ENCODE measurements at regions not wholly inside any gene's neighbourhood (a gene's known extent, or its start where the extent isn't known, plus 50 kb on each side); places are given as distances from the start of the nearest gene placed in this dataset.

DNA sequence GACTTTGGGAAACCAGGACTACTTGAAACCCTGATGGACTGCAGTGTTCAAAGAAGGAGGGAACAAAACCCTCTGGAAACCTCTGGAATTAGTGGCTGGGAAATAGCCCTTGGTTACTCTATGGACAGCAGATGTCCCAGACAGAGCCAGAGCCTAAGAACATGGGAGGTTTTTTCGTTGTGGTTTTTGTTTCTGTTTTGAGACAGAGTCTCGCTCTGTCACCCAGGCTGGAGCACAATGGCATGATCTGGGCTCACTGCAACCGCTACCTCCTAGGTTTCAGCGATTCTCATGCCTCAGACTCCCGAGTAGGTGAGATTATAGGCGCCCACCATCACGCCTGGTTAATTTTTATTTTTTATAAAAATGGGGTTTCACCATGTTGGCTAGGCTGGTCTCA, 1378.7 kb downstream of the AACS start:
- TF ChIP-seq GATA2 (IDR thresholded peaks at IDR 0.05; ENCODE audit: low read depth, low read length) = no peak
- TF ChIP-seq GATA3 (IDR thresholded peaks at IDR 0.05; ENCODE audit: low read depth, low read length) = no peak

Data from SH-SY5Y (cell line).